HG03378 (cell line): ENCODE measurements at regions not wholly inside any gene's neighbourhood (a gene's known extent, or its start where the extent isn't known, plus 50 kb on each side); places are given as distances from the start of the nearest gene placed in this dataset.
"Not testable (repeated sequence)": the region's sequence is repeated elsewhere in the genome, so short reads cannot be mapped to it uniquely, and the experiment has no call there.

ENCODE experiments used
- ATAC-seq: cut with Tn5 transposase; IDR thresholded peaks from one replicate; pipeline ENCODE4 v1.9.1; 2021; ENCODE audit warnings: mild to moderate bottlenecking, moderate library complexity; ENCODE audit not compliant: unreplicated experiment

DNA sequence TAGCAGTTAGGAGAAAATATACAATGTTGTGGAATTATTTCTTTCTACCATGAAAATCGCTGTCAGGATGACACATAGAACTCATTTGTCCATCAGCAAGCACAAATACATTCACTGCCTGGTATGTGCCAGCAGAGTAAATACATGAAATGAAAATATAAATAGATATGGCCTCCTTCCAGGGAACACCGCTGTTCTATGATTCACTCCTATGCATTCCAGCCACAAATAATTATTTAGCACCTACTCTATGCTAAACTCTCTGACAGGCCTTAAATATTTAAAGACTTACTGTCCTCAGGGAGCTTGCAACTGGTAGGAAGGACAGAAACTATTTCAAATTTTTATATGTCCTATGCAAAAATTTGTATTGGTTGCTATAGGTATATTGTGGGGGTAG lies 975.0 kb upstream of the NCAM2 start:
- no peak for ATAC-seq

DNA sequence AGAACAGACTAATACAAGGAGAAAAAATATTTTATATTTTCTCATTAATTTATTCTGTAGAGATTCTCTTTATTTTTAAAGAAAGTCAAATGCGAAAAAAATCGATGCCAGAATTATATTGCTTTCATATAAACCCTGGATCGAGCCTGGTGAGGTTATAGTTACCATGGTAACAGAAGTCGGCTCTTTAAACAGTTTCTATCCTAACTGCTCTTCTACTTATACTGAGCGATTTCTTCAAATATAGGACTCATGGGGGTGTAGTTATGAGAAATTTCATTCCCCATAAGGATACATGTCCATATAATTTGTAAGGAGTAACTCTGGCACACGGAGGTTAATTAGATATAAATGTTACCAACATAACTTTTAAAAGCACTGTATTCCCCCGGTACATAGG lies 973.5 kb upstream of the NCAM2 start:
- no peak for ATAC-seq

DNA sequence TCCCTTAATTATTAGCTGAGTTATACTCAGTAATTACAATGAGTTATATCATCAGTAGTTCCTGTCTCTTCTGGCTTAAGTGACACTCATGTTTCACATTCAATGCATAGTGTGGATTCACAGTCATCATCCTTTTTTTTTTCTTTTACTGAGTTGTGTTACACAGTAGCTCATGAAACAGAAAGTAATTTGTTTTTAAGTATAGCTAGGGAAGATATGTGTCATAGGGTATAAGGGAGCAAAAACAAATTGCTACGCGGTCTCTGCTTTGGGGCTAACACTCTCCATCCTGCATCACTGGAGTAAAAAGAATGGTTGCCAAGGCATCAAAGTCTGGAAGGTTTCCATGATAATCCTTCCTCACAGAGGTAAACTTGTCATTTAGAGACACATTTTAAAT lies 971.7 kb upstream of the NCAM2 start:
- ATAC-seq, result no peak

DNA sequence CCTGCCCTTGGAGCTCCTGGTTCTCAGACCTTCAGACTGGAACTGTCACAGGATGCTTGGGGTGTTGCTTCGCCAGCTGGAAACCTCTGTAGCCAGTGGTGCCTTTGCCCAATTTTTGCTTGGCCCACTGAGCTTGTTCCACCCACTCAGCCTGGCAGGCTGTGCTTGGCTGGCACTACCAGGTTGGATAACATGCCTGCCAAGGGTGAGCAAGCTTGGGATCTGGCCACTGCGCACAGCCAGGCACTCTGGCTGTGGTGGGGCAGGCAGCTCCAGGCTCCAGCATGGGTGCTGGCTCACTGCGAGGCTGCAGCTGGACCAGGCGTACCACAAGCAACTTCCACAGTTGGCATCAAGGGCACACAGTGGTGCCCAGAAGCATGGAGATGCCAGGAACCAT lies 967.8 kb upstream of the NCAM2 start:
- no peak for ATAC-seq

DNA sequence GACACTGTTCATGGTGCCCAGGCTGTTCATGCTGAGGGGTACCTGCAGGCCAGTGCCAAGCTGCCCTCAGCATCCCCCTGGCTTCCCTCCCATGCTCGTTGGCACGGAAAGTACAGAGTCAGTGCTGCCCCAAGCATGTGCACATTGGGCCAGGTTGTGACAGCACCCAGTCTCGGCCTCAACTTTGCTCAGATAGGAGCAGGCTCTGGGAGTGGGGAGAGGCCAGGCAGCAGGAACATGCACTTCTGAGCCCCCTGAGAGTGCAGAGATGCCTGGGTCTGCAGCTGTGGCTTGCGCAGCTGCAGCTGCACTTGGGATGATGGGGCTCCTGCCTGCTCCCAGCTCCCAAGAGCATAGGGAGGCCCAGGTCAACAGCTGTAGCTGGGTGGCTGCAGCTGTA lies 966.4 kb upstream of the NCAM2 start:
- ATAC-seq, result no peak

DNA sequence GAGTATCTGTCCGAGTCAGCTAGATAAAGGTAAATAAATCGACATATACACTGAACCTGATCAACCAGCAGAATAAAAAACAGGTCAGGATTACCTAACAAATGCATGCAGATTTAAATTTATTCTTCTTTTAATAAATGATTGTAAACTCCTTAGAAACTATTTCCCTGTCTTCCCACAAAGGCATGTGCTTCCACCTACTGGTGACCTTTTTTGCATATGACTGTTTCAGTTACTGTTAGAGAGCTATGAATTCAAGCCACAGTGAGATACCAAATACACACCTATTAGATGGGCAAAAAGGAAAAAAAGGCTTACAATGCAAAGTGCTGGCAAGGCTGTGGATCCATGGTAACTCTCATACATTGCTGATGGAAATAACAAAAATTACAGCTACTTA lies 957.4 kb upstream of the NCAM2 start:
- no peak for ATAC-seq

DNA sequence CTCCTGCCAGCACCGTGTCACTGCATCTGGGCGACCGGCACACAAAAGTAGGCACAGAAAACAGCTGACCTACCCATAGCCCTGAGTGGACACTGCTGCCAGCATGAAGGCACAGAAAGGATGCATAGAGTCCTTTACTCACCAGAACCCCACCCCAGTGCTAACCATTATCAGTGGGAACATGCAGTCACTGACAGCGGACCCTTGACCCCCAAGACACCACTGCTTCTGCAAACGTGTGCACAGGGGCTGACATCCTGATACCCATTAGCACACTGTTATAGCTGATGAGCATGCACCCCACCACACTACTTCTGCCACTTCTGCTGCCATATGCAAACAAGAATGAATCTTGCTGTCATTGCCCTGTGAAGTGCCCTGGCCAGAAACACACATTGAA lies 953.0 kb upstream of the NCAM2 start:
- ATAC-seq, result no peak

DNA sequence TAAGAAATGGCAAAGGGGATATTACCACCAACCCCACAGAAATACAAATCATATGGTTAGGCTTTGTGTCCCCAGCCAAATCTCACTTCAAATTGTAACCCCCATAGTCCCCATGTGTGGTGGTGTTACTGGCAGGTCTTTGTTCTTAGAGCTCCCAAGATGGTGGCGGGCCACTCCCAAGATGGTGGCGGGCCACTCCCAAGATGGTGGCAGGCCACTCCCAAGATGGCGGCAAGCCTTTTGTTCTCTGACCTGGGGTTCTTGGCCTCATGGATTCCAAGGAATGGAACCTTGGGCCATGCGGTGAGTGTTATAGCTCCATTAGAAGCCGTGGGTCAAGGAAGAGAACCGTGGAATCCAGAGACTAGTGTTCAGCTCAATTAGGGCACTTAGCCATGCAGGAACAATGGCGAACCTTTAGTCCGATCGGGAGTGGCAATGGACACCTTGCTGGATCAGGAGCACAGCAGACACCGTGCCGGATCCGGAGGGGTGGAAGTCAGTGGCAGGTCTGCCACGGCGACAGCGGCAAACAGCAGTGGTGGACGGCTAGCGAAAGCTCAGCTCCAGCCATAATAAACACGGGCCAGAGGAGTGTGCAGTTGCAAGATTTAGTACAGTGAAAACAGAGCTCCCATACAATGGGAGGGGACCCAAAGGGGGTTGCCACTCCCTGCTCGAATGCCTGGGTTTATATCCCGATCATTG lies 949.9 kb upstream of the NCAM2 start:
- ATAC-seq, result not testable (repeated sequence)

DNA sequence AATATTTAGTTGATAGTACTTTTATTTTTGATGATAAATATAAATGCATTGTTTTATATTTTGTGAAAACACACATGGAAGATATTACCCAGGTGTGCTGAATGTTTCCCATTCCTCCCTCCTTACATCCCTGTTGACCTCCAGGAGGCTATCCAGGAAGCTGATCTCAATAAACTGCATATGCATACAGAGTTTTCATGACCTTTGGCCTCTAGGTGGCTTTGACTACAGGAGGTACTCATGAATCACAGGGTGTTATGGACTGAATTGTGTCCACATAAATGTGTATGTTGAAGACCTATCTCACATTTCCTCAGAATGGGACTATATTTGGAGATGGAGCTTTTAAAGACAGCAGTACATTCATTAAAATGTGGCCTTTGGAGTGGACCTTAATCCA lies 914.9 kb upstream of the NCAM2 start:
- no peak for ATAC-seq

DNA sequence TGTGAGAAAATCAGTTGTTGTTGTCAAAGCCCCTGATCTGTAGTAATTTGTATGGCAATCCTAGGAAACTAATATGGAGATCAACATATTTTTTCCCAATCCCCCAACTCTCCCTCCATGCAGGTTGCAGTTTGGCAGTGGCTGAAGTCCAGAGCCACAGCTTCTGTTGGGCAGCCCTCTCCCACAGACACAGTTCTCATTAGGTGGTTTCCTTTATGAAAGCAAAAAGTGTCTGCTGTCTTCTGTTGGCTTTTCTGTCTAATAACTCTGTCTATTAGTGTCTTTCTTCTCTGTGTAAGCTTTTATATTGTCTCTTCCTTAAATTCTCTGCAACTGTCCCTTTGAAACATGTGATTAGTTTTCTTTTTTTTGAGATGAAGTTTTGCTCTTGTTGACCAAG lies 914.3 kb upstream of the NCAM2 start:
- ATAC-seq, result no peak

DNA sequence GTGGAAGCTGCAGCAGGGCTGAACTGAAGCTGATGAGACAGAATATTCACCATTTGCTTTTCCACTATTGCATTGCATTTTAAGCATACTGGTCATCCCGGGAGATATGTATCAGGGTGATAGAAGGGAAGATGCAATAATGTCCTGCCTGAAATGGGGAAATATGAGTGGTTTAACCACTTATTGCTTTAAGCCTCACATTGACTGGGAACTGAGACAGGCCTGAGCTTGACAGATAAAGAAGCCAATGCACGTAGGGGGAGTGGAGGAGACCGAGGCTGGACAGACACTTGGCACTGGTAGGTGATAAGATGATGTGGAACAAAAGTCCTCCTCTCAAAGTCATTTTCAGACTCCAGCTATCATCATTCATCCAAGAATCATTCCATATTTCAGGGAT lies 911.7 kb upstream of the NCAM2 start:
- ATAC-seq, result no peak

DNA sequence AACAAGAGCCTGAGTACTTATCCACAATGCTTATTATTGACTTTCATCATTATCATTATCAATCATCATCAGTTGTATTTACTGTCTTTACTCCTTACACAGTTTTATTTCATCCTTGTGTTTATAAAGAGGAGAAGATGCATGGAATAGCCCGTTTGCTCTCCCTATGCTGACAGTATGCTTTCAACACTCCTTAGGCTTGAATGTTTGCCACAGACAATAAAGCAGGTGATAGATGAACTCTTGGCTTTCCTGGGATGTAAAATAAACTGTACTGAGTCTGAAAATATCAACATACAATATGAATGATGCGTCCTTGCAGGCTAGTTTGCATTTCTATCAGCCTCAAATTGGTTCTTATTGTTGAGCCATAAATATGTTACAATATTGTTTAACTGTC lies 891.8 kb upstream of the NCAM2 start:
- ATAC-seq, result no peak

DNA sequence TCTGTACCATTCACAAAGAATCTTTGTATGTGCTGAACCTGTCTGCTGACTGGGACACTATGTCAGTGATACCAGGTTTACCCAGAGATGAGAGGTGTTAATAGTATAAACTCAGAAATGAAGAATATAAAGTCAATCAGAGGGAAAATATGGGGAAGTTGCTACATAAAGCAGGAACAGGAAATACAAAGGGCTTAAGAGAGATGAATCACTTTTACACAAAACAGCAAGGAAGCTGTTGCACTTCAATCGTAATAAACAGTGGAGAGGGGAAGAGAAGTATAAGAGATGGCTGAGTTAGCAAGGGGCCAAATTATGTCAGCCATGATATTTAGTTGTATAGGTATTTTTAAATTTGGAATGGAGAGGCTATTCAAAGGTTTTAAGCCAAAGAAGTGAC lies 890.2 kb upstream of the NCAM2 start:
- ATAC-seq, result no peak

DNA sequence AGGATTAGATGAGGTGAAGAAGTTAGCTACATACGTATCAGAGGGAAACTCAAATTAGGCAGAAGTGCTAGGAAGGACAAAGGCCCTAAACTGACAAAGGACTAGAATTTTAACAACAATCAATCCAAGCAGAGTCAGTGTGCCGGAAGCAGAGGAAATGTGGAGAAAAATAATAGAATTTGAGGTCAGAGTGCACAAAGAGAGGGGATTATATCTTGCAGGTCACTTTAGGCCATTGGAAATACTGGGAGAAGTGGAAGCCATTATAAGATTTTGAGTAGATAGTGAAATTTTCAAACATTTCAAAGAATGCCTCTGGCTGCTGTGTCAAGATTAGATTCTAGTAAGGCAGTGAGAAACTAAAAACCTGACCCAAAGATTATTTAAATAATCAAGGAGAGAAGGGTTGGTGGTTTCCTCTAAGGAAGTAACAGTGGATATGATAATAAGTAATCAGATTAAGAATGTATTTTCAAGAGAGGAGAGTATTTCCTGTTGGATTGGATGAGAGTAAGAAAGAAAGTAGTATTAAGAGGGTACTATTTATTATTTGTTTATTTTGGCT lies 889.2 kb upstream of the NCAM2 start:
- no peak for ATAC-seq

DNA sequence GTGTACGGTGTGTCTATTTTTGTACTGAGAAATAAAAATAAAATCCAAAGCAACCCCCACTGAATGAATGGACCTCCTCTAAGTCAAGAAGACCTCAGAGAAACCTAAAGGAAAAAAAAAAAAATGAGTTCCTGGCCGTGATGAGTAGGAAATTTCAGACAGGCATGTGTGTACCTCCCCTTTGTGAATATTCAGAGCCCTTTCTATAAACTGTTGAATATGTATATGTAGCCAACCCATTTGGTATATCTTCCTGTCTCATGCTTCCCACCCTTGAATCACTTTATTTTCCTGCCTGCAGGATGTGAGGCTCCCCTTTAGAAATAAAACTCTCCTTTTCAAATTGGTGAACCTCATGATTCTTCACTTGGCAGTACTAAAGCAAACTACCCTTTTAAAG lies 887.8 kb upstream of the NCAM2 start:
- ATAC-seq, result no peak

DNA sequence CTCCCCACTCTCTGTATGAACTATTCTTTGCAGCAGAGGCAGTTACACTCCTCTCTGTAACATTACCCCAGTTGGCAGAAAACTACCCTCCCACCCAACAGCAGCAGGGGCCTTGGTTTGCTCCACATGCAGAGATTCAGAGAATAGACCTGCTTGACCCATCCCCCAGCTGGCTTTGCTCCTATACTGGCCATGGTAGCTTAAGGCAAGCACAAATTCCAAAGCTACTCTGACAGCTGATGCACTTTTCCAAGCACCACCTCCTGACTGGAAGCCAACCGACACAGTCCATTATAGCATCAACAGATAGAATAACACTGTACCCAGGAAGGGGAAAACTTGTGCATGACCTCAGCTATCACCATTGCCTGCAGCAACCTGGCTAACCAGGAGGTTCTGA lies 846.5 kb upstream of the NCAM2 start:
- ATAC-seq, result no peak

DNA sequence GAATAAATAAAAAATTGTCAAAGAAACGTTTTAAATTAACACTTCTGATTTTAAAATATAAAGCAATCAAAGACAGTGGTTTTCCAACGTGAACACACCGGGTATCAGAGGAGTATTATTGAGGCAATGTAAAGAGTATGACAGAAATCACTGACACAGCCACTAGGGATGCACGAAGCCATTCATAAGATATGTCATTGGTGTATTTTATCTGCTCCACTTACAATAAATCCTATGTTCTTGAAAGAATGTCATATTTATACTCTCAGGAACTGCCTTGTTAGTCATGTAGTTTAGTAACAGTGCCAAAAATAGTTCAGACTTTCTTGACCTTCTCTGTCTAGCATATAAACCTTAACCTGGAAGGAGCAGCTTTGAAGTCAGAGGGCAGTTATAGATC lies 835.0 kb upstream of the NCAM2 start:
- ATAC-seq, result no peak

DNA sequence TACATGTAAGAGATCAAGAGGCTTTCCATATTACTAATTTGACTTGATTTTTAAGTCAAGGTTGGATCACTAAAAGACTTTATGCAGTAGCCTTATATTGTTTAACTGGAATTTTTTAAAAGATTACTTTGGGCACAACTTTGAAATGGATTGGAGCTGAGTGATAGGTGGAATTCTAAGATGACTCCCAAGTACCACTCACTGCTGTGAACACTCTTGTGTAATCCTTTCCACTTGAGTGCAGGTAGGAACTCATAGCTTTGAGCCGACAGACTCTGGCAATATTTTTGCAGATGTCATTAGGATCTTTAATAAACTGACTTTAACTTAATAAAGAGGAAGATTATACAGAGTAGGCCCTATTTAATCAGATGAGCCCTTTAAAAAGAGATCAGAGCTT lies 831.1 kb upstream of the NCAM2 start:
- ATAC-seq, result no peak

DNA sequence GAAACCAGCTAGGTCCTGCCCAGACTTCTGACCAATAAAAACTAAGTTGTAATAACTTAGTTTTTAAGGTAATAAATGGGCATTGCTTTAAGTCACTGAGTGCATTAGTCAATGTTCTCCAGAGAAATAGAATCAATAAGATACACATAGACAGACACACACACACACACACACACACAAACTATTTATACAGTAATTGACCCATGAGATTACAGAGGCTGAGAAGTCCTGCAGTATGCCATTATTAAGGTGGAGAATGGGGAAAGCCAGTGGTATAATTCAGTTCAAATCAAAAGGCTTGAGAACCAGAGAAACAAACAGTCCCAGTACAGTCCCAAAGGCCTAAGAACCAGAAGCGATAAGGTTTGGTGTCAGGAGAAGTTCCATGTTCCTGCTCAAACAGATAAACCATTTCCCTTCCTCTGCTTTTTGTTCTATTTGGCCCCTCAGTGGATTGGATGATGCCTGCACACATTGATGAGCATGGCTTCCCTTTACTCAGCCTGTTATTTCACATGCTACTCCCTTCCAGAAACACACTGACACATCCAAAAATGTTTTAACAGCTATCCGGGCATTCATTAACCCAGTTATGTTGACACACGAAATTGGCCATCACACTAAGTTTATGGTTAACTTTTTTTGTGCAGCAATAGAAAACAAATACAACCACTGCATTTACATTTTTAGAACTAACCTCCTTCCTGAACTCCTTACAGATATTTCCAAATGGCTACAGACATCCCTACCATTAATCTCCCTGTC lies 828.2 kb upstream of the NCAM2 start:
- ATAC-seq, result no peak

DNA sequence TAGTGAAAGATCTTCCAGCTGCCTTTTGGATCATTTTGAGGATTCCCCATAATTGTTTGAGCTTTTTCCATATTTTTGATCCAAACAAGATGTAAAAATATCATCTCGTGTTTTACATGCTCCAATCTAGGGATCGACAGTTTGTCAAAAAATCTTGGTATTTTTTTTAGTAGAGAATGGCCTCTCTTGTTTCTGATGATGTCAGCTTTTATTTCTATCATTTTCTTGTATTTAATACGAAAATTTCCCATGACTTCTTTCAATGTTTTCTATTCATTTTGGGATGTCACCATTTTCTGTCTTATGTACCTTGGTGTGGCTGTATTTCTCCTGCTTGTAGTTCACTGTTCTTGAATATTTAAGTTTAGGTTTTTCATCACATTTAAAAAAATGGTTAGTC lies 812.0 kb upstream of the NCAM2 start:
- ATAC-seq, result no peak

DNA sequence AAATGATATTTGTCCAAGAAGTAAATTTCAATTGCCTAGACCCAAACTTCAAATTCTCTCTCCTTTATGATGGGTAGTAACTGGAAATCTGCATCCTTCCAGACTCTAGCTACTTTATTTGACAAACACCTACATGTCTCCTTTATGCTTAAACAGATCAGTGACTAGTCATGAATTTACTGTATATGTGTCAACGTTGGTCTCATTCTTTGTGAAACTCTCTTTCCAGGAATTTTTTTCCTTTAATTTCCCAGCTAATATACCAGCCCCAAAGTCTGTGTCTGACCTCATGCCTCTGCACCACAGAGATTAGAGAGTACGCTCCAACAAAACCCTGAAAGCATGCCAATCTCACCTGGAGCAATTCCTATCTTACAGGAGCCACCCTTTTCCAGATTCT lies 811.2 kb upstream of the NCAM2 start:
- no peak for ATAC-seq

DNA sequence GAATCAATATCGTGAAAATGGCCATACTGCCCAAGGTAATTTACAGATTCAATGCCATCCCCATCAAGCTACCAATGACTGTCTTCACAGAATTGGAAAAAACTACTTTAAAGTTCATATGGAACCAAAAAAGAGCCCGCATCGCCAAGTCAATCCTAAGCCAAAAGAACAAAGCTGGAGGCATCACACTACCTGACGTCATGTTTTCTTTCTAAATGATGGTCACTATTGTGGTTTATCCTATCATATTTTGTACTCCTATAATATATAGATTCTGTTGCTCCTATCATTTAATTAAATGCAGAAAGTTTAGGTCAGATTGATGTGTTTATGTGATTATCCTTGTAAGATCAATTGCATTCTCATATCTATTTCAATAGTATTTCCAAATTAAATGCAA lies 796.9 kb upstream of the NCAM2 start:
- not testable (repeated sequence) for ATAC-seq
